CD4-positive, alpha-beta T cell treated with Interleukin-2 at 100 ng/mL for 4 hours (primary cell): ENCODE measurements at regions not wholly inside any gene's neighbourhood (a gene's known extent, or its start where the extent isn't known, plus 50 kb on each side); places are given as distances from the start of the nearest gene placed in this dataset.

Experiments
- DNase-seq: peaks from one replicate; pipeline ENCODE4 v3.0.0-alpha.2; 2020; ENCODE audit warnings: low spot score

GRCh38 chr7:35339811-35340210, 85.9 kb upstream of the TBX20 start:
- DNase-seq = no peak

- no peak for DNase-seq
Measured at GRCh38 chr7:35336444-35336843, 82.5 kb upstream of the TBX20 start.

GRCh38 chr7:35334506-35334905, 80.6 kb upstream of the TBX20 start:
- DNase-seq = no peak

- no peak for DNase-seq
Measured at GRCh38 chr7:35333265-35333664, 79.4 kb upstream of the TBX20 start.

GRCh38 chr7:35331730-35332678, 78.1 kb upstream of the TBX20 start:
- DNase-seq = no peak

GRCh38 chr7:35329026-35329425, 75.1 kb upstream of the TBX20 start:
- no peak for DNase-seq

GRCh38 chr7:35319606-35320005, 65.7 kb upstream of the TBX20 start:
- DNase-seq = no peak

- no peak for DNase-seq
Measured at GRCh38 chr7:35316549-35316948, 62.6 kb upstream of the TBX20 start.

GRCh38 chr7:35315517-35315916, 61.6 kb upstream of the TBX20 start:
- no peak for DNase-seq

GRCh38 chr7:35314354-35314753, 60.5 kb upstream of the TBX20 start:
- no peak for DNase-seq

- no peak for DNase-seq
Measured at GRCh38 chr7:35313575-35313974, 59.7 kb upstream of the TBX20 start.
